ENCODE measurements at regions not wholly inside any gene's neighbourhood (a gene's known extent, or its start where the extent isn't known, plus 50 kb on each side); places are given as distances from the start of the nearest gene placed in this dataset.

GRCh38 chr18:56158676-56159075 is 479.7 kb downstream of the TXNL1 start:
- Histone ChIP-seq H4K20me1 (ENCODE audit: insufficient read depth, low read length) (no peaks in the 10 kb centered on the region), H3K4me2 (ENCODE audit: insufficient read depth, low read length) (no peak overlapping the region), H3K27me3 (ENCODE audit: insufficient read depth, low read length) (no peaks in the 10 kb centered on the region), H3K36me3 (ENCODE audit: insufficient read depth, low read length) (no peaks in the 10 kb centered on the region), H3K4me3 (ENCODE audit: insufficient read depth, low read length) (no peak overlapping the region), H3K4me1 (ENCODE audit: insufficient read depth, low read length) (peaks cover 10% of the 10 kb centered on the region), H2AFZ (ENCODE audit: low read length) (no peak overlapping the region), H3K9me3 (ENCODE audit: low read depth, low read length) (no peaks in the 10 kb centered on the region), H3K79me2 (ENCODE audit: insufficient read depth, low read length) (no peaks in the 10 kb centered on the region), H3K27ac (ENCODE audit: low read depth, low read length) (no peak overlapping the region)
- DNase-seq (ENCODE audit: insufficient read length, low spot score, missing footprints): no peak
- no peak for TF ChIP-seq CTCF (IDR thresholded peaks at IDR 0.05; ENCODE audit: extremely low read depth, low read depth, low read length)

GRCh38 chr18:56157541-56157940 is 480.9 kb downstream of the TXNL1 start:
- no peak for TF ChIP-seq CTCF (IDR thresholded peaks at IDR 0.05; ENCODE audit: extremely low read depth, low read depth, low read length)
- Histone ChIP-seq H2AFZ (ENCODE audit: low read length) (no peak overlapping the region), H3K36me3 (ENCODE audit: insufficient read depth, low read length) (no peaks in the 10 kb centered on the region), H3K9me3 (ENCODE audit: low read depth, low read length) (no peaks in the 10 kb centered on the region), H3K79me2 (ENCODE audit: insufficient read depth, low read length) (no peaks in the 10 kb centered on the region), H3K27ac (ENCODE audit: low read depth, low read length) (no peak overlapping the region), H3K27me3 (ENCODE audit: insufficient read depth, low read length) (no peaks in the 10 kb centered on the region), H3K4me2 (ENCODE audit: insufficient read depth, low read length) (no peak overlapping the region), H3K4me3 (ENCODE audit: insufficient read depth, low read length) (no peak overlapping the region), H3K4me1 (ENCODE audit: insufficient read depth, low read length) (peaks cover 7% of the 10 kb centered on the region), H4K20me1 (ENCODE audit: insufficient read depth, low read length) (no peaks in the 10 kb centered on the region)
- DNase-seq (ENCODE audit: insufficient read length, low spot score, missing footprints): no peak

- no peak overlapping the region for H3K27ac ChIP-seq (ENCODE audit: low read depth, low read length)
Observed at GRCh38 chr18:56152551-56153310, 485.7 kb downstream of the TXNL1 start.

More at GRCh38 chr18:56152551-56153310, 485.7 kb downstream of the TXNL1 start:
- Histone ChIP-seq H2AFZ (ENCODE audit: low read length) (no peak overlapping the region), H3K27me3 (ENCODE audit: insufficient read depth, low read length) (no peaks in the 10 kb centered on the region), H3K4me2 (ENCODE audit: insufficient read depth, low read length) (no peak overlapping the region), H3K9me3 (ENCODE audit: low read depth, low read length) (no peaks in the 10 kb centered on the region), H3K36me3 (ENCODE audit: insufficient read depth, low read length) (no peaks in the 10 kb centered on the region), H3K4me1 (ENCODE audit: insufficient read depth, low read length) (peaks cover 13% of the 10 kb centered on the region), H3K4me3 (ENCODE audit: insufficient read depth, low read length) (no peak overlapping the region), H3K79me2 (ENCODE audit: insufficient read depth, low read length) (no peaks in the 10 kb centered on the region), H4K20me1 (ENCODE audit: insufficient read depth, low read length) (no peaks in the 10 kb centered on the region)
- DNase-seq (ENCODE audit: insufficient read length, low spot score, missing footprints): no peak
- TF ChIP-seq CTCF (IDR thresholded peaks at IDR 0.05; ENCODE audit: extremely low read depth, low read depth, low read length): no peak

Data from osteoblast (primary cell).